Ishikawa (cell line): ENCODE measurements at regions not wholly inside any gene's neighbourhood (a gene's known extent, or its start where the extent isn't known, plus 50 kb on each side); places are given as distances from the start of the nearest gene placed in this dataset.

Experiments
- CEBPB ChIP-seq: IDR thresholded peaks from 2 replicates; pipeline ENCODE4 v1.6.1; 2012
- CREB1 ChIP-seq: IDR thresholded peaks from 2 replicates; pipeline ENCODE4 v1.6.1; 2012; ENCODE audit warnings: low read depth
- EGR1 ChIP-seq: IDR thresholded peaks from 2 replicates; pipeline ENCODE4 v1.6.1; 2012
- EP300 ChIP-seq: IDR thresholded peaks from 2 replicates; pipeline ENCODE4 v1.6.1; 2012; ENCODE audit warnings: borderline replicate concordance
- FOXM1 ChIP-seq: IDR thresholded peaks from 2 replicates; pipeline ENCODE4 v1.6.1; 2012; ENCODE audit warnings: low read depth, borderline replicate concordance
- MAX ChIP-seq: IDR thresholded peaks from 2 replicates; pipeline ENCODE4 v1.6.1; 2012
- NFIC ChIP-seq: IDR thresholded peaks from 2 replicates; pipeline ENCODE4 v1.6.1; 2012
- RAD21 ChIP-seq: IDR thresholded peaks from 2 replicates; pipeline ENCODE4 v1.6.1; 2012; ENCODE audit warnings: low read depth
- REST ChIP-seq: IDR thresholded peaks from 2 replicates; pipeline ENCODE4 v1.6.1; 2012; ENCODE audit warnings: low read depth, mild to moderate bottlenecking
- TAF1 ChIP-seq: IDR thresholded peaks from 2 replicates; pipeline ENCODE4 v1.6.1; 2012; ENCODE audit warnings: low read depth, mild to moderate bottlenecking
- TCF12 ChIP-seq: IDR thresholded peaks from 2 replicates; pipeline ENCODE4 v1.6.1; 2012; ENCODE audit warnings: low read depth
- TEAD4 ChIP-seq: IDR thresholded peaks from 2 replicates; pipeline ENCODE4 v1.6.1; 2012
- USF1 ChIP-seq: IDR thresholded peaks from 2 replicates; pipeline ENCODE4 v1.6.1; 2012
- YY1 ChIP-seq: IDR thresholded peaks from 2 replicates; pipeline ENCODE4 v1.6.1; 2012; ENCODE audit warnings: low read depth
- ZBTB7A ChIP-seq: IDR thresholded peaks from 2 replicates; pipeline ENCODE4 v1.6.1; 2012; ENCODE audit warnings: low read depth

GRCh38 chr20:11807054-11808048 lies 110.3 kb upstream of the BTBD3 start:
- TF ChIP-seq TEAD4 (peak; percentile 66), NFIC (peak; percentile 81), EP300 (peak; percentile 50; the same call in 1 of the 2 replicates), TCF12 (peak; percentile 52; the same call in 1 of the 2 replicates), CREB1 (no peak), USF1 (no peak)

GRCh38 chr20:11808841-11809240 lies 108.9 kb upstream of the BTBD3 start:
- TF ChIP-seq FOXM1 (no peak), RAD21 (no peak), YY1 (no peak), MAX (no peak), EP300 (no peak), TCF12 (no peak), EGR1 (no peak), TAF1 (no peak), TEAD4 (no peak), NFIC (no peak), REST (no peak), USF1 (no peak)

GRCh38 chr20:11810311-11811083 lies 107.2 kb upstream of the BTBD3 start:
- TF ChIP-seq TEAD4: peak; percentile 24; the same call in 1 of the 2 replicates
- TF ChIP-seq NFIC: peak; percentile 72
- TF ChIP-seq EP300: 0 out of 2 replicates have a peak, but pooled peaks have one; percentile 17
- TF ChIP-seq EGR1: no peak
- no peak for TF ChIP-seq FOXM1

- no peak for TF ChIP-seq YY1
- TF ChIP-seq USF1: no peak
- TF ChIP-seq CEBPB: no peak
- TF ChIP-seq EP300: no peak
- no peak for TF ChIP-seq ZBTB7A
- no peak for TF ChIP-seq FOXM1
- TF ChIP-seq TCF12: no peak
- TF ChIP-seq MAX: no peak
Observed at GRCh38 chr20:11813106-11813890, 104.4 kb upstream of the BTBD3 start.

- no peak for TF ChIP-seq CEBPB
- TF ChIP-seq ZBTB7A: no peak
- no peak for TF ChIP-seq RAD21
- no peak for TF ChIP-seq TEAD4
- no peak for TF ChIP-seq TAF1
- no peak for TF ChIP-seq EP300
- no peak for TF ChIP-seq EGR1
- TF ChIP-seq USF1: no peak
- no peak for TF ChIP-seq TCF12
- no peak for TF ChIP-seq CREB1
- TF ChIP-seq FOXM1: no peak
Observed at GRCh38 chr20:11814267-11814666, 103.4 kb upstream of the BTBD3 start.
